Endodermal cell (in vitro differentiated cells): ENCODE measurements at regions not wholly inside any gene's neighbourhood (a gene's known extent, or its start where the extent isn't known, plus 50 kb on each side); places are given as distances from the start of the nearest gene placed in this dataset.

Source experiments
- DNase-seq: peaks from one replicate; pipeline ENCODE4 v3.0.0-alpha.2; 2017
- H3K27ac ChIP-seq: 2 replicates; pipeline ENCODE4 v1.5.1; 2013; ENCODE audit warnings: mild to moderate bottlenecking, low read depth, low read length, moderate library complexity
- H3K27me3 ChIP-seq: 2 replicates; pipeline ENCODE4 v1.6.1; 2013; ENCODE audit warnings: mild to moderate bottlenecking, low read length, moderate library complexity; ENCODE audit not compliant: insufficient read depth, control insufficient read depth, poor library complexity, severe bottlenecking
- H3K36me3 ChIP-seq: 2 replicates; pipeline ENCODE4 v1.7.0; 2013; ENCODE audit warnings: mild to moderate bottlenecking, low read length, moderate library complexity; ENCODE audit not compliant: control insufficient read depth, insufficient read depth
- H3K4me1 ChIP-seq: one replicate; pipeline ENCODE4 v1.7.0; 2013; ENCODE audit warnings: low read length; ENCODE audit not compliant: control insufficient read depth, insufficient read depth
- H3K4me3 ChIP-seq: 2 replicates; pipeline ENCODE4 v1.5.1; 2013; ENCODE audit warnings: mild to moderate bottlenecking, low read length, moderate library complexity
- H3K9ac ChIP-seq: 2 replicates; pipeline ENCODE4 v1.6.1; 2013; ENCODE audit warnings: mild to moderate bottlenecking, low read length, moderate library complexity; ENCODE audit not compliant: poor library complexity, severe bottlenecking; ENCODE audit errors: extremely low read depth
- H3K9me3 ChIP-seq: 2 replicates; pipeline ENCODE4 v1.6.1; 2013; ENCODE audit warnings: mild to moderate bottlenecking, low read length, moderate library complexity; ENCODE audit not compliant: control insufficient read depth
- H3K27ac Mint-ChIP-seq: 2 replicates; pipeline ENCODE4 v1.8.0; 2020; ENCODE audit warnings: mixed read lengths
- H3K27me3 Mint-ChIP-seq: 2 replicates; pipeline ENCODE4 v1.8.0; 2021; ENCODE audit warnings: mild to moderate bottlenecking, mixed read lengths; ENCODE audit not compliant: insufficient read depth
- H3K36me3 Mint-ChIP-seq: 2 replicates; pipeline ENCODE4 v1.8.0; 2020; ENCODE audit warnings: low read depth, mixed read lengths
- H3K4me1 Mint-ChIP-seq: 2 replicates; pipeline ENCODE4 v1.8.0; 2020; ENCODE audit warnings: mixed read lengths
- H3K4me3 Mint-ChIP-seq: 2 replicates; pipeline ENCODE4 v1.8.0; 2020; ENCODE audit warnings: mild to moderate bottlenecking, moderate library complexity, mixed read lengths
- H3K9me3 Mint-ChIP-seq: 2 replicates; pipeline ENCODE4 v1.8.0; 2020; ENCODE audit warnings: mild to moderate bottlenecking, mixed read lengths
- WGBS, 2 experiments: methylation state at CpG; one replicate each; pipeline versions ENCODE4 v1.1.5 to v1.1.7; 2013; ENCODE audit warnings: missing lambda C conversion rate in 2 of 2, mixed read lengths in 1 of 2; ENCODE audit not compliant: insufficient coverage in 1 of 2, insufficient read length in 1 of 2; 5-methylcytosine and 5-hydroxymethylcytosine counted together
- TF ChIP-seq, protein P1 (sequence below): fragments of 200-600 bp; sonication (generic); conservative IDR thresholded peaks from 2 replicates; pipeline ENCODE4 v1.5.0; 2021; ENCODE audit warnings: antibody characterized with exemption, mild to moderate bottlenecking

DNA sequence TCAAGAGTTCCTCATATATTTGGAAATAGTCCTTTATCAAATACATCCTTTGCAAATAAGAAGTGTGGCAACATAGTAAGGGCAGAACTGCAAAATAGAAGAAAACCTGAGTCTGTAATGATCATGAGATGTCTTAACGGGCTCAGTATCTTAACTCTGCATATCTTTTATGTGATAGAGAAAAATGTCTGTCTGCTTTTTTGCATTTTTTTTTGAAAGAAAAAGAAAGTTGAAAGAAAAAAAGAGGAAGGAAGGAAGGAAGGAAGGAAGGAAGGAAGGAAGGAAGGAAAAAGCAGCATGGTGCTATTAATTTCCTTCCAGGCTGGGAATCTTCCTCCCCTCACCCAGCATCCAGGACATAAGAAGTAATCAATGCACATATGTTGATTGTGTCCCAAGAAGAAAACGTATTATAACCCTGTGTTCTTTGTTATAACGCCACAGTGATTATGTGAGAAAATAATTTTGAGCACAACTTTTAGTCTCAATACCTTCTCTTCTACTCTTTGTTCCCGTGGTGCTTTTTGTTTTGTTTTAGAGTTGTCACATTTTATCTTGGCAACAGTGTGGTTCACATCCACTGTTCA, 58.7 kb upstream of the PCSK2 start:
- Mint-ChIP-seq H3K27ac (no peak overlapping the region), H3K36me3 (no peaks in the 10 kb centered on the region), H3K4me3 (no peak overlapping the region), H3K4me1 (no peaks in the 10 kb centered on the region), H3K9me3 (no peaks in the 10 kb centered on the region), H3K27me3 (peaks cover 2% of the 10 kb centered on the region)
- Histone ChIP-seq H3K9ac (no peak overlapping the region), H3K27ac (no peak overlapping the region), H3K36me3 (no peaks in the 10 kb centered on the region), H3K9me3 (no peaks in the 10 kb centered on the region), H3K4me3 (no peak overlapping the region), H3K27me3 (no peaks in the 10 kb centered on the region), H3K4me1 (no peaks in the 10 kb centered on the region)
- TF ChIP-seq, protein P1, sequence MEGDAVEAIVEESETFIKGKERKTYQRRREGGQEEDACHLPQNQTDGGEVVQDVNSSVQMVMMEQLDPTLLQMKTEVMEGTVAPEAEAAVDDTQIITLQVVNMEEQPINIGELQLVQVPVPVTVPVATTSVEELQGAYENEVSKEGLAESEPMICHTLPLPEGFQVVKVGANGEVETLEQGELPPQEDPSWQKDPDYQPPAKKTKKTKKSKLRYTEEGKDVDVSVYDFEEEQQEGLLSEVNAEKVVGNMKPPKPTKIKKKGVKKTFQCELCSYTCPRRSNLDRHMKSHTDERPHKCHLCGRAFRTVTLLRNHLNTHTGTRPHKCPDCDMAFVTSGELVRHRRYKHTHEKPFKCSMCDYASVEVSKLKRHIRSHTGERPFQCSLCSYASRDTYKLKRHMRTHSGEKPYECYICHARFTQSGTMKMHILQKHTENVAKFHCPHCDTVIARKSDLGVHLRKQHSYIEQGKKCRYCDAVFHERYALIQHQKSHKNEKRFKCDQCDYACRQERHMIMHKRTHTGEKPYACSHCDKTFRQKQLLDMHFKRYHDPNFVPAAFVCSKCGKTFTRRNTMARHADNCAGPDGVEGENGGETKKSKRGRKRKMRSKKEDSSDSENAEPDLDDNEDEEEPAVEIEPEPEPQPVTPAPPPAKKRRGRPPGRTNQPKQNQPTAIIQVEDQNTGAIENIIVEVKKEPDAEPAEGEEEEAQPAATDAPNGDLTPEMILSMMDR = no peak
- WGBS, 2 experiments = 95 to 100% methylated on average over 3 to 4 of the region's 4 CpGs
- DNase-seq = no peak

DNA sequence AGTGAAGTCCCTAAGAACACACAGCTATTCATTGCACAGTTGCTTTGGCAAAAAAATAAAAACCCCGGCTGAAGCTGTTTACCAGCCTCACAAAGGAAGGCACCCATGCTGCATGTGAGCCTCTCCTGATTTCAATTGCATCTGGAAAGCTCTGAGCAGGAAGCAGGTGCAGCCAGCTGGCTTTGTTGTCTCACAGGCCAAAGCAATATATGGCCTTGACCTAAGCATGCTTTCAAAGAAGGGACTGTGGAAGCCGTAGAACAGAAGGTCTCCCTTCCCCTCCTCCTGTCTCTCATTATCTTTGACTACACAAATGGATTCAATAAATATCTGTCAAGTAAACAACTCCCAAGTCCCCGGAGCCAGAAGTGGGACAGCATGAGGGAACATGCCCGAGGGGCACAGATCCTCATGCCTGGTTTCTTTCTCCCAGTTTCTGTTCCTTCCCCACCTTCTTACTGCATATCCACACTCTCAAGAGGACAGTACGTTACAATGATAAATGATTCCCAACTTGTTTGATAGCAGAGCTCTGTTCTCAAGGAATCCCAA, 57.2 kb upstream of the PCSK2 start:
- 83 to 84% methylated on average over 4 to 5 of the region's 5 CpGs for WGBS, 2 experiments
- Histone ChIP-seq H3K36me3 (no peaks in the 10 kb centered on the region), H3K4me3 (no peak overlapping the region), H3K9me3 (no peaks in the 10 kb centered on the region), H3K4me1 (no peaks in the 10 kb centered on the region), H3K27ac (peak overlapping the region; percentile 30), H3K9ac (no peak overlapping the region), H3K27me3 (no peaks in the 10 kb centered on the region)
- TF ChIP-seq, protein P1 = no peak
- Mint-ChIP-seq H3K4me1 (no peaks in the 10 kb centered on the region), H3K4me3 (no peak overlapping the region), H3K36me3 (no peaks in the 10 kb centered on the region), H3K27ac (no peak overlapping the region), H3K9me3 (no peaks in the 10 kb centered on the region), H3K27me3 (no peaks in the 10 kb centered on the region)
- peak; percentile 28 for DNase-seq

- Mint-ChIP-seq H3K4me1 (peaks cover 4% of the 10 kb centered on the region), H3K36me3 (no peaks in the 10 kb centered on the region), H3K4me3 (no peak overlapping the region), H3K27ac (no peak overlapping the region), H3K9me3 (no peaks in the 10 kb centered on the region), H3K27me3 (no peaks in the 10 kb centered on the region)
- Histone ChIP-seq H3K36me3 (no peaks in the 10 kb centered on the region), H3K4me1 (no peaks in the 10 kb centered on the region), H3K4me3 (no peak overlapping the region), H3K9ac (no peak overlapping the region), H3K27ac (no peak overlapping the region), H3K27me3 (no peaks in the 10 kb centered on the region), H3K9me3 (no peaks in the 10 kb centered on the region)
- 86 to 100% methylated on average over 3 of the region's 3 CpGs for WGBS, 2 experiments
- no peak for DNase-seq
- TF ChIP-seq, protein P1 = no peak
Observed at GRCh38 chr20:17171746-17172280, 55.0 kb upstream of the PCSK2 start.
